Progenitor cell of endocrine pancreas (in vitro differentiated cells): ENCODE measurements at regions not wholly inside any gene's neighbourhood (a gene's known extent, or its start where the extent isn't known, plus 50 kb on each side); places are given as distances from the start of the nearest gene placed in this dataset.

Source experiments
- DNase-seq: peaks from one replicate; pipeline ENCODE4 v3.0.0; 2021; ENCODE audit warnings: low spot score; ENCODE audit not compliant: unreplicated experiment
- H3K27ac Mint-ChIP-seq: 2 replicates; pipeline ENCODE4 v1.8.0; 2021; ENCODE audit warnings: mild to moderate bottlenecking, moderate library complexity, mixed read lengths
- H3K27me3 Mint-ChIP-seq: 2 replicates; pipeline ENCODE4 v1.8.0; 2021; ENCODE audit warnings: mixed read lengths
- H3K36me3 Mint-ChIP-seq: 2 replicates; pipeline ENCODE4 v1.8.0; 2022; ENCODE audit warnings: mixed read lengths; ENCODE audit not compliant: insufficient read depth
- H3K4me1 Mint-ChIP-seq: 2 replicates; pipeline ENCODE4 v1.8.0; 2021; ENCODE audit warnings: low read depth, mixed read lengths
- H3K4me3 Mint-ChIP-seq: 2 replicates; pipeline ENCODE4 v1.8.0; 2021; ENCODE audit warnings: low read depth, mild to moderate bottlenecking, moderate library complexity, mixed read lengths
- H3K9me3 Mint-ChIP-seq: 2 replicates; pipeline ENCODE4 v1.8.0; 2021; ENCODE audit warnings: low read depth, mixed read lengths
- TF ChIP-seq, protein P1 (sequence below): fragments of 200-600 bp; sonication (generic); IDR thresholded peaks from one replicate; pipeline ENCODE4 v1.5.0; 2021; ENCODE audit warnings: antibody characterized with exemption, mild to moderate bottlenecking; ENCODE audit not compliant: unreplicated experiment

DNA sequence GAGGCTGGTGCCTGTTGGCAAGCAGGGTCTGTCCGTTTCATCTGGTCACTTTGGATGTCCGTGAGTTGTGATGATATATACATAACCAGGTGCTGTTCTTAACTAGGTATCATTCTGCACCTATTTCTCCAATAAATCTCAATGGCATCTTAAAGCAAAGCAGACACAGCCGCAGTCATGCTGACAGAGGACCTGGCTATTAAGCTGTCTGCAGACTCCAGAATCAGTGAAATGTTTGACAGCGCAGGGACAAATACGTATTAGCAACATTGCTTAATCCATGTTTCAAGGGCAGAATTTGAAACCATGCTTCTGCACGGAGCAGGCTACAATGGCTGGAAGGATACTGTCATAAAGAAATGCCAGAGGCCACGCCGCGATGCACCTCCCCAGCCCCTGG, 414.6 kb downstream of the ZNF516 start:
- Mint-ChIP-seq H3K9me3 (no peaks in the 10 kb centered on the region), H3K27me3 (peaks cover 3% of the 10 kb centered on the region), H3K4me3 (no peak overlapping the region), H3K27ac (no peak overlapping the region), H3K36me3 (no peaks in the 10 kb centered on the region), H3K4me1 (no peaks in the 10 kb centered on the region)
- DNase-seq: no peak
- TF ChIP-seq, protein P1, sequence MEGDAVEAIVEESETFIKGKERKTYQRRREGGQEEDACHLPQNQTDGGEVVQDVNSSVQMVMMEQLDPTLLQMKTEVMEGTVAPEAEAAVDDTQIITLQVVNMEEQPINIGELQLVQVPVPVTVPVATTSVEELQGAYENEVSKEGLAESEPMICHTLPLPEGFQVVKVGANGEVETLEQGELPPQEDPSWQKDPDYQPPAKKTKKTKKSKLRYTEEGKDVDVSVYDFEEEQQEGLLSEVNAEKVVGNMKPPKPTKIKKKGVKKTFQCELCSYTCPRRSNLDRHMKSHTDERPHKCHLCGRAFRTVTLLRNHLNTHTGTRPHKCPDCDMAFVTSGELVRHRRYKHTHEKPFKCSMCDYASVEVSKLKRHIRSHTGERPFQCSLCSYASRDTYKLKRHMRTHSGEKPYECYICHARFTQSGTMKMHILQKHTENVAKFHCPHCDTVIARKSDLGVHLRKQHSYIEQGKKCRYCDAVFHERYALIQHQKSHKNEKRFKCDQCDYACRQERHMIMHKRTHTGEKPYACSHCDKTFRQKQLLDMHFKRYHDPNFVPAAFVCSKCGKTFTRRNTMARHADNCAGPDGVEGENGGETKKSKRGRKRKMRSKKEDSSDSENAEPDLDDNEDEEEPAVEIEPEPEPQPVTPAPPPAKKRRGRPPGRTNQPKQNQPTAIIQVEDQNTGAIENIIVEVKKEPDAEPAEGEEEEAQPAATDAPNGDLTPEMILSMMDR: no peak

DNA sequence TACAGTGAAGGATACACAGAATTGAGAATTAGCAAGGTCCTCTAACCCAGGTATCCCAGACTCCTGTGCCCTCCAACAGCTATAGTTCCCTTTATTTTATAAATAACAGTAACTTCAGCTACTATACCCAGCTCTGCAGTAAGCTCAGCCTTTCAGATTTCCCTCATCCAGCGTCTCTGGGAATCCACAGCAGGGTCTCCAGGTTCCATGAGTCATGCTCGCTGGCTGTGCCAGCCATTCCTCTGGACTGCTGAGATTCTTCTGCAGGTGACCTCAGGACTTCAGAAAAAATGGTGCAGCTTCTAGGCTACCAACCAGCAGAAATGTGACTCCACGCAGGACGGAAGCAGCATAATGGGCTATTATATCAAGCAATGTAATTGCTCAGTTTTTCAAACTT, 419.3 kb downstream of the ZNF516 start:
- TF ChIP-seq, protein P1: no peak
- Mint-ChIP-seq H3K4me3 (no peak overlapping the region), H3K27ac (no peak overlapping the region), H3K4me1 (no peaks in the 10 kb centered on the region), H3K9me3 (no peaks in the 10 kb centered on the region), H3K27me3 (no peaks in the 10 kb centered on the region), H3K36me3 (no peaks in the 10 kb centered on the region)
- no peak for DNase-seq

DNA sequence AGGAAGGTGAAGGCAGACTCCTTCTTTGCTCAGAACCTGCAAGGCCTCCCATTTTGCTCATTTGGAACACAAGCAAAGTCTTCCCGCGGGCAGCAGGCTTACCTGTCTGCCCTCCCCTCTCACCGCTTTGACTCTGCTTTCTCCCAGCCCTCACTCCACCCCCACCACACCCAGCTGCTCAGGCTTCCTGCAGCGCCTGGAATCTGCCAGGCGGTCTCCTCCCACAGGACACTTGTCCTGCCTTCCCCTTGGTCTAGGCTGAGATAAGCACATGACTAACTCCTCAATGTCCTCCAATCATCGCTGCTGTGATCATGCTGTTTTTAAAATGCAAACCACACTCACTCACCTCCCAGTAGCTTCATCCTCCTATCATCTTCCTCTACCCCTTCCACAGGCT, 430.0 kb downstream of the ZNF516 start:
- H3K9me3 Mint-ChIP-seq: peaks cover 5% of the 10 kb centered on the region
- H3K4me1 Mint-ChIP-seq: no peaks in the 10 kb centered on the region
- H3K4me3 Mint-ChIP-seq: no peak overlapping the region
- no peak for DNase-seq
- H3K27ac Mint-ChIP-seq: no peak overlapping the region
- H3K36me3 Mint-ChIP-seq: no peaks in the 10 kb centered on the region
- TF ChIP-seq, protein P1: no peak
- no peaks in the 10 kb centered on the region for H3K27me3 Mint-ChIP-seq

DNA sequence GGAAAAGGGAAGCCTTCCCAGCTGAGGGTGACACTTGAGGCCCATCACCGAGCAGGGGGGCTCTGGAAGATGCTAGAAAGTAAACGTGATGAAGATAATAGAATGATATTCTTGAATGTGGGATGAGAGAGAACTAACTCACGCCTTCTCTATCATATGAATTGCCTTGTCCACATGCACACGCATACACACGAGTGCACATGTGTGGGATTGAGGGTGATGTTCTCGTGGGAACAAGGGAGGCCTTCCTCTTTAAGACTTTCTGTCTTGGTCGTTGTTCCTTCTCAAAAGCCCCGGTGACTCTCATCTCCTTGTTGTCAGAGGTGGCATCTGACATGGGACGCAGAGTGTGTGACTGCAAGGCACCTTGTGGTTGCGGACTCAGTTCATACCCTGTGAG, 436.9 kb downstream of the ZNF516 start:
- no peaks in the 10 kb centered on the region for H3K36me3 Mint-ChIP-seq
- TF ChIP-seq, protein P1: no peak
- DNase-seq: no peak
- H3K4me1 Mint-ChIP-seq: no peaks in the 10 kb centered on the region
- H3K27ac Mint-ChIP-seq: no peak overlapping the region
- H3K27me3 Mint-ChIP-seq: peaks cover 3% of the 10 kb centered on the region
- no peaks in the 10 kb centered on the region for H3K9me3 Mint-ChIP-seq
- no peak overlapping the region for H3K4me3 Mint-ChIP-seq

DNA sequence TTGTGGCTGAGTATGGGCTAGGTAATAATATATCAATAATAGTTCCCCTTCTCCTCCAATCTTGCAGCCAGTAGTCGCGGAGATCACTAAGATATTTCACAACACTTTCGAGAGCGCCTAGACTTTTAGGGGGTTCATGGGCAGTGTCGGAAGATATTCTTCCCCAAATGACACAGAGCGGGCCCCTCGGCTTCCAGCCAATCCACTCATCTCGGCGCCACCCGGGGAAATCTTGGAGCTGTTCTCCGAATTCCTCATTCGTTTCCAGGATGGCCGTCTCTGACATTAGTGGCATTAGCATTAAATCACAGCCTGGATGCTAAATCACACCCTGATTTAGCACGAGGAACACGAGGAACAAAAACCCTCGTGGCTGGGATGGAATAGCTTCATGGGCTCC, 437.7 kb downstream of the ZNF516 start:
- Mint-ChIP-seq H3K36me3 (no peaks in the 10 kb centered on the region), H3K4me3 (no peak overlapping the region), H3K4me1 (no peaks in the 10 kb centered on the region), H3K9me3 (no peaks in the 10 kb centered on the region), H3K27me3 (peaks cover 3% of the 10 kb centered on the region), H3K27ac (no peak overlapping the region)
- TF ChIP-seq, protein P1: no peak
- no peak for DNase-seq
